Bronchial epithelial cell (primary cell): ENCODE measurements at regions not wholly inside any gene's neighbourhood (a gene's known extent, or its start where the extent isn't known, plus 50 kb on each side); places are given as distances from the start of the nearest gene placed in this dataset.

ENCODE experiments used
- DNase-seq: peaks from one replicate; pipeline ENCODE4 v3.0.0-alpha.2; 2010; ENCODE audit warnings: low read depth
- FAIRE-seq: peaks from 2 replicates; lab custom pipeline; 2011; peaks lifted over from hg19 to GRCh38; lab: Jason Lieb, UNC
- H3K27me3 ChIP-seq: 2 replicates; pipeline ENCODE4 v1.5.1; 2011; ENCODE audit warnings: low read length; ENCODE audit not compliant: control insufficient read depth, insufficient read depth
- H3K36me3 ChIP-seq: 2 replicates; pipeline ENCODE4 v1.5.1; 2011; ENCODE audit warnings: low read length; ENCODE audit not compliant: control insufficient read depth, insufficient read depth
- H3K4me3 ChIP-seq: 2 replicates; pipeline ENCODE4 v1.5.1; 2011; ENCODE audit warnings: mild to moderate bottlenecking, low read depth, low read length, control low read depth
- TF ChIP-seq, protein P1 (sequence below): IDR thresholded peaks from 2 replicates; pipeline ENCODE4 v1.5.1; 2011; ENCODE audit warnings: mild to moderate bottlenecking, moderate library complexity, low read length, control low read depth, inconsistent platforms; ENCODE audit not compliant: insufficient read depth, severe bottlenecking

DNA sequence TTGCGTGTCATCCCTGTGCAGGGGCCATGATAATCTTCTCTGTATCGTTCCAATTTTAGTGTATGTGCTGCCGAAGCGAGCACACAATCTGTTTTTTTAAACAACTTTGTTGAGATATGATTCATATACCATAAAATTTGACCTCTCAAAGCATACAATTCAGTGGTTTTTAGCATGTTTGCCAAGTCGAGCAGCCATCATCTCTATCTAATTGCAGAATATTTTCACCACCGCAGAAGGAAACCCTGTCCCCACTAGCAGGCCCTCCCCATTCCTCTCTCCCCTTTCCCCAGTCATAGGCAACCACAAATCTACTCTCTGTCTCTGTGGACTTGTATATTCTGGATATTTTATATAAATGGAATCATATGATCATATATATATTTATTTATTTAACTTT lies 78.7 kb upstream of the TINAGL1 start:
- no peaks in the 10 kb centered on the region for H3K36me3 ChIP-seq
- TF ChIP-seq, protein P1, sequence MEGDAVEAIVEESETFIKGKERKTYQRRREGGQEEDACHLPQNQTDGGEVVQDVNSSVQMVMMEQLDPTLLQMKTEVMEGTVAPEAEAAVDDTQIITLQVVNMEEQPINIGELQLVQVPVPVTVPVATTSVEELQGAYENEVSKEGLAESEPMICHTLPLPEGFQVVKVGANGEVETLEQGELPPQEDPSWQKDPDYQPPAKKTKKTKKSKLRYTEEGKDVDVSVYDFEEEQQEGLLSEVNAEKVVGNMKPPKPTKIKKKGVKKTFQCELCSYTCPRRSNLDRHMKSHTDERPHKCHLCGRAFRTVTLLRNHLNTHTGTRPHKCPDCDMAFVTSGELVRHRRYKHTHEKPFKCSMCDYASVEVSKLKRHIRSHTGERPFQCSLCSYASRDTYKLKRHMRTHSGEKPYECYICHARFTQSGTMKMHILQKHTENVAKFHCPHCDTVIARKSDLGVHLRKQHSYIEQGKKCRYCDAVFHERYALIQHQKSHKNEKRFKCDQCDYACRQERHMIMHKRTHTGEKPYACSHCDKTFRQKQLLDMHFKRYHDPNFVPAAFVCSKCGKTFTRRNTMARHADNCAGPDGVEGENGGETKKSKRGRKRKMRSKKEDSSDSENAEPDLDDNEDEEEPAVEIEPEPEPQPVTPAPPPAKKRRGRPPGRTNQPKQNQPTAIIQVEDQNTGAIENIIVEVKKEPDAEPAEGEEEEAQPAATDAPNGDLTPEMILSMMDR, result no peak
- DNase-seq (no peak), FAIRE-seq (no peak)
- H3K27me3 ChIP-seq, result peaks cover 2% of the 10 kb centered on the region
- H3K4me3 ChIP-seq, result no peak overlapping the region

DNA sequence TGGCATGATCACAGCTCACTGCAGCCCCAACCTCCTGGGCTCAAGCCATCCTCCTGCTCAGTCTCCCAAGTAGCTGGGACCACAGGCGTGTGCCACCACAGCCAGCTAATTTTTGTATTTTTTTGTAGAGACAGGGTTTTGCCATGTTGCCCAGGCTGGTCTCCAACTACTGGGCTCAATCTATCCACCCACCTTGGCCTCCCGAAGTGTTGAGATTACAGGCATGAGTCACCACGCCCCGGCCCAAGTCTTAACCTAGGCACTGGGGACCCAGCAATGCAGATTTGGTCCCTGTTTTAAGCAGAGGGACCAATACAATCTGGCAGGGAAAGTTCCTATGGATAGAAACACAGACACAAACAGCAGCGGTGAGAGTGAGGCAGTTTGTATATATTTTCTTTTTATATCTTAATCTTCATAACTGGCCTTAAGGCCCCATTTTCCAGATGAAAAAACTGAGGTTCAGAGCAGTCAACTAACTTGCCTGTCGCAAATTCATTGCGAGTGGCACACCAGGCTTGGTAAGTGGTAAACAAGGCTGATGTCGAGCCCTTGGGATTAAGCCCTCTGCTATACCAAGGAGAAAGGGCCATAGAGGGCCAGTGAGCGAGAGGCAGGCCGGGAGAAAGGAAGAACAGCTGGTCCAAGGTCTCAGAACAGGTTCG lies 77.8 kb upstream of the TINAGL1 start:
- FAIRE-seq (no peak), DNase-seq (no peak)
- Histone ChIP-seq H3K36me3 (no peaks in the 10 kb centered on the region), H3K4me3 (no peak overlapping the region), H3K27me3 (peaks cover 4% of the 10 kb centered on the region)
- TF ChIP-seq, protein P1, result no peak

DNA sequence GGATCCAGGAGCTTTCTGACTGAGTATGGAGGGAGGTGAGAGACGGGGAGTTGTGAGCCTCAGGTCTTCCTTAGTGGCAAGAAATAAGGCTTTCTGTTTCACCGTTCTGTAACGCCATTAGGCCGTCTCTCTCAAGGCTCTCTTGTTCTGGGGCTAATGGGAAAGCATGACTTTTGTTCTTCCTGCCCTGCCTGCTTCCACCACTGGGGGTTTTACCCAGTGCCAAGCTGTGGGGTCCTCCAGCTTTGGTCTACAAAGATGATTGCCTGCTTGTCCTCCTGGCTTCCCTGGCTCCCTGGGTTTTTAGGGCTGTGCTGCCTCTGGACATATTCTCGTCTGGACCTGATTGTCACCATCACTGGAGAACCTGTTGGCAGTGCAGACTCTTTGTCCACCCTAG lies 74.8 kb upstream of the TINAGL1 start:
- Histone ChIP-seq H3K27me3 (peaks cover 4% of the 10 kb centered on the region), H3K36me3 (no peaks in the 10 kb centered on the region), H3K4me3 (no peak overlapping the region)
- DNase-seq, result no peak
- TF ChIP-seq, protein P1, result no peak
- no peak for FAIRE-seq

DNA sequence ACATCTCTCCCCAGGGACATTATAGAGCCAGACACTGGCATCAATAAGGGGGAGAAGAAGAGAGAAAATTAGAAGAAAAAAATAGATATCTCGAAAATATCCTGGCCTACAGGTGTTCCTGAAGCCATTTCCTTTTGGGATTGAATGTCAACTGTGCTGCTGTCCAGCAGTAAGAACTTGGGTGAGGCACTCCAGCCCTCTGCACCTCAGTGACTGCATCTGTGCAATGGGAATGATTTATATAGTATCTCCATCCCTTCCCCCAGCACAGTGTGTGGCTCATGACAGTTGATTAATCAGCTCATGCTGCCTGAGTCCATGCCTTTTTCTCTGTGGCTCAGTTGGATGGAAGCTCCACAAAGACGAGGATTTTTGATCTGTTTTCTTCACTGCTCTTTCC lies 74.1 kb upstream of the TINAGL1 start:
- H3K4me3 ChIP-seq, result no peak overlapping the region
- no peaks in the 10 kb centered on the region for H3K36me3 ChIP-seq
- TF ChIP-seq, protein P1, result no peak
- FAIRE-seq (no peak), DNase-seq (no peak)
- H3K27me3 ChIP-seq, result peaks cover 4% of the 10 kb centered on the region

DNA sequence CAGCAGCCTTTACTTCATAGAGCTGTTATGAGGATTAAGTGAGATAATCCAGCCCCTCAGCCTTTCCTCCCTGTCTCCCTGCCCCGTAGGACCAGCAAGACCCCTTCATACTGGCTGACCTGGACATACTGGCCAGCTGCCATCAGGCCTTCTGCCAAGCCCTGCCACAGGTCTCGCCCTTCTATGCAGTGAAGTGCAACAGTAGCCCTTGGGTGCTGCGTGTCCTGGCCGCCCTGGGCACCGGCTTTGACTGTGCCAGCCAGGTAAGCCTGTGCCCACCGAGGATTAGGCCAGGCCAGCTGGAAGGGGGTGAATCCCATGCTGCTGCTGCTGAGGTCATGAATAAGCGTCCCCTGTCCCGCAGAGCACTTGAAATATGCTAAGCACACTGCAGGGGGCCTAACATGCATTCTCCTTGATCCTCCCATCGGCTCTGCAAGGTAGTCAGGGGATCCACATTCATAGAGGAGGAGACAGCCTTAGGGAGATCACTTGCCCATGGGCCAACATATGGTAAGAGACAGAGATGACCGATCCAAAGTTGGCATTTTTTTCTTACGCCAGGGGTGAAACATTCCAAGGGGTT lies 73.3 kb upstream of the TINAGL1 start:
- no peak overlapping the region for H3K4me3 ChIP-seq
- FAIRE-seq (no peak), DNase-seq (no peak)
- TF ChIP-seq, protein P1, result no peak
- no peaks in the 10 kb centered on the region for H3K36me3 ChIP-seq
- H3K27me3 ChIP-seq, result peaks cover 4% of the 10 kb centered on the region

DNA sequence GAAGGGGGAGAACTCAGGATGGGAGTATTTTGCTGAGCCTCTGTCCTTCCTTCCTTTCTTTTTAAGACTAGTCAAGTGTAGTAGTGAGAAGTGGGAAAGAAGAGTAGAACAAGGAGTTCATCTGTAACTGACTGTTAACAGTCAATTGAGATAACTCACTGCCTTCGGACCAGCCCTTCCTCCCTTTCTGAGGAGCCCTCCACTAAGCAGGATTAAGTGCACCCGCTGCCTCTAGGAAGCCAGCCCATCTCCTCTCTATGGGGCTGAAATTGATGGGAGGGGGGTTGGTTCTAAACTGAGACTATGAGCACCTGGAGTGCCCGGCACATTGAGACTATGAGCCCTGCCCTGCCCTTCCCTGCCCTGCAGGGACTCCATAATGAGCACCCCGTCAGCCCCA lies 72.7 kb upstream of the TINAGL1 start:
- no peak overlapping the region for H3K4me3 ChIP-seq
- DNase-seq, result no peak
- TF ChIP-seq, protein P1, result no peak
- no peak for FAIRE-seq
- H3K36me3 ChIP-seq, result no peaks in the 10 kb centered on the region
- H3K27me3 ChIP-seq, result peaks cover 4% of the 10 kb centered on the region
